Smooth muscle cell (in vitro differentiated cells): ENCODE measurements at regions not wholly inside any gene's neighbourhood (a gene's known extent, or its start where the extent isn't known, plus 50 kb on each side); places are given as distances from the start of the nearest gene placed in this dataset.

Source experiments
- DNase-seq: peaks from one replicate; lab custom pipeline; 2025; ENCODE audit not compliant: unreplicated experiment; lab: John Stamatoyannopoulos, UW
- H2AFZ ChIP-seq: fragments of 200-600 bp; sonication (generic); 2 replicates; pipeline ENCODE4 v1.6.0; 2016; ENCODE audit warnings: antibody characterized with exemption, low read depth, mild to moderate bottlenecking
- H3F3A ChIP-seq: fragments of 200-600 bp; sonication (generic); 2 replicates; pipeline ENCODE4 v1.6.0; 2017; ENCODE audit warnings: antibody characterized with exemption, low read depth
- H3K27ac ChIP-seq: fragments of 200-600 bp; sonication (generic); 2 replicates; pipeline ENCODE4 v1.5.1; 2016; ENCODE audit warnings: low read depth, mild to moderate bottlenecking
- H3K27me3 ChIP-seq: fragments of 200-600 bp; sonication (generic); 2 replicates; pipeline ENCODE4 v1.6.1; 2016; ENCODE audit warnings: low read depth, mild to moderate bottlenecking
- H3K36me3 ChIP-seq: fragments of 200-600 bp; sonication (generic); 2 replicates; pipeline ENCODE4 v1.5.1; 2016; ENCODE audit warnings: low read depth
- H3K4me1 ChIP-seq: fragments of 200-600 bp; sonication (generic); 2 replicates; pipeline ENCODE4 v1.5.1; 2016; ENCODE audit warnings: low read depth
- H3K4me2 ChIP-seq: fragments of 200-600 bp; sonication (generic); 2 replicates; pipeline ENCODE4 v1.6.0; 2016; ENCODE audit warnings: mild to moderate bottlenecking
- H3K4me3 ChIP-seq: fragments of 200-600 bp; sonication (generic); 2 replicates; pipeline ENCODE4 v1.5.1; 2016; ENCODE audit warnings: mild to moderate bottlenecking
- H3K79me2 ChIP-seq: fragments of 200-600 bp; sonication (generic); 2 replicates; pipeline ENCODE4 v1.6.0; 2016; ENCODE audit warnings: low read depth, mild to moderate bottlenecking
- H3K9ac ChIP-seq: fragments of 200-600 bp; sonication (generic); 2 replicates; pipeline ENCODE4 v1.6.0; 2016; ENCODE audit warnings: low read depth
- H3K9me3 ChIP-seq: fragments of 200-600 bp; sonication (generic); replicated peaks from 2 replicates; pipeline ENCODE4 v1.5.1; 2016; ENCODE audit warnings: low read depth
- H4K20me1 ChIP-seq: fragments of 200-600 bp; sonication (generic); 2 replicates; pipeline ENCODE4 v1.6.0; 2016; ENCODE audit warnings: low read depth
- WGBS: methylation state at CpG from one replicate; pipeline ENCODE4 v1.1.7; 2016; ENCODE audit warnings: low lambda C conversion rate; 5-methylcytosine and 5-hydroxymethylcytosine counted together
- TF ChIP-seq, protein P1 (sequence below): fragments of 200-600 bp; sonication (generic); IDR thresholded peaks from 2 replicates; pipeline ENCODE4 v1.5.1; 2017; ENCODE audit warnings: borderline replicate concordance, mild to moderate bottlenecking, antibody characterized with exemption; ENCODE audit not compliant: insufficient read depth, poor library complexity, severe bottlenecking

GRCh38 chr3:120503727-120504616, 53.2 kb upstream of the FSTL1 start:
- H3K9me3 ChIP-seq = no peaks in the 10 kb centered on the region
- no peak overlapping the region for H2AFZ ChIP-seq
- H3K4me3 ChIP-seq = no peak overlapping the region
- H3K9ac ChIP-seq = no peak overlapping the region
- 88% methylated on average over 5 of the region's 5 CpGs for WGBS
- no peaks in the 10 kb centered on the region for H3K27me3 ChIP-seq
- H3K36me3 ChIP-seq = no peaks in the 10 kb centered on the region
- H3K27ac ChIP-seq = no peak overlapping the region
- no peak for DNase-seq
- H3F3A ChIP-seq = no peaks in the 10 kb centered on the region
- TF ChIP-seq, protein P1, sequence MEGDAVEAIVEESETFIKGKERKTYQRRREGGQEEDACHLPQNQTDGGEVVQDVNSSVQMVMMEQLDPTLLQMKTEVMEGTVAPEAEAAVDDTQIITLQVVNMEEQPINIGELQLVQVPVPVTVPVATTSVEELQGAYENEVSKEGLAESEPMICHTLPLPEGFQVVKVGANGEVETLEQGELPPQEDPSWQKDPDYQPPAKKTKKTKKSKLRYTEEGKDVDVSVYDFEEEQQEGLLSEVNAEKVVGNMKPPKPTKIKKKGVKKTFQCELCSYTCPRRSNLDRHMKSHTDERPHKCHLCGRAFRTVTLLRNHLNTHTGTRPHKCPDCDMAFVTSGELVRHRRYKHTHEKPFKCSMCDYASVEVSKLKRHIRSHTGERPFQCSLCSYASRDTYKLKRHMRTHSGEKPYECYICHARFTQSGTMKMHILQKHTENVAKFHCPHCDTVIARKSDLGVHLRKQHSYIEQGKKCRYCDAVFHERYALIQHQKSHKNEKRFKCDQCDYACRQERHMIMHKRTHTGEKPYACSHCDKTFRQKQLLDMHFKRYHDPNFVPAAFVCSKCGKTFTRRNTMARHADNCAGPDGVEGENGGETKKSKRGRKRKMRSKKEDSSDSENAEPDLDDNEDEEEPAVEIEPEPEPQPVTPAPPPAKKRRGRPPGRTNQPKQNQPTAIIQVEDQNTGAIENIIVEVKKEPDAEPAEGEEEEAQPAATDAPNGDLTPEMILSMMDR = no peak
- H3K79me2 ChIP-seq = no peaks in the 10 kb centered on the region
- H3K4me1 ChIP-seq = peaks cover 12% of the 10 kb centered on the region
- H3K4me2 ChIP-seq = no peak overlapping the region
- H4K20me1 ChIP-seq = no peaks in the 10 kb centered on the region

GRCh38 chr3:120502116-120502515, 51.3 kb upstream of the FSTL1 start:
- no peak overlapping the region for H2AFZ ChIP-seq
- H3F3A ChIP-seq = peaks cover 16% of the 10 kb centered on the region
- no peak overlapping the region for H3K9ac ChIP-seq
- TF ChIP-seq, protein P1 = no peak
- H3K4me3 ChIP-seq = no peak overlapping the region
- H3K4me1 ChIP-seq = peaks cover 31% of the 10 kb centered on the region
- WGBS = 96% methylated on average over 8 of the region's 8 CpGs
- H3K36me3 ChIP-seq = no peaks in the 10 kb centered on the region
- H4K20me1 ChIP-seq = no peaks in the 10 kb centered on the region
- no peak overlapping the region for H3K4me2 ChIP-seq
- no peaks in the 10 kb centered on the region for H3K27me3 ChIP-seq
- H3K27ac ChIP-seq = no peak overlapping the region
- no peaks in the 10 kb centered on the region for H3K79me2 ChIP-seq
- no peak for DNase-seq
- no peaks in the 10 kb centered on the region for H3K9me3 ChIP-seq
